K562 (cell line): ENCODE measurements at regions not wholly inside any gene's neighbourhood (a gene's known extent, or its start where the extent isn't known, plus 50 kb on each side); places are given as distances from the start of the nearest gene placed in this dataset.

Experiments
- ATAC-seq: fragments of 200-7000 bp; cut with Tn5 transposase; 3 replicates; pipeline ENCODE4 v1.9.1; 2020; ENCODE audit warnings: moderate library complexity
- BruUV-seq: library from RNA; stranded (reverse); fragments of 400-500 nt; replicated peaks from 2 replicates; lab custom pipeline; 2021; lab: Mats Ljungman, UMichigan
- CTCF ChIA-PET: fragments of 300-600 bp; formaldehyde crosslinking; extraction: SDS; loops from one replicate; lab custom pipeline; 2021; ENCODE audit warnings: low intra/inter-chr PET ratio; lab: Yijun Ruan, JAX
- POLR2A ChIA-PET: fragments of 300-600, 350-650 bp; sonication (Branson Sonifier 250); formaldehyde crosslinking; extraction: SDS; loops from one replicate; lab custom pipeline; 2021; ENCODE audit warnings: antibody characterized with exemption, inconsistent platforms; lab: Yijun Ruan, JAX
- DNase-seq, 4 experiments: peaks; one replicate each; pipeline versions ENCODE4 v3.0.0 to v3.0.0-alpha.2; 2011 to 2018; ENCODE audit warnings: low spot score in 3 of 4, mixed read lengths in 3 of 4; ENCODE audit errors: extremely low read depth in 1 of 4
- FAIRE-seq: peaks from 2 replicates; lab custom pipeline; 2011; peaks lifted over from hg19 to GRCh38; lab: Jason Lieb, UNC
- H2AFZ ChIP-seq: 2 replicates; pipeline ENCODE4 v1.6.0; 2011; ENCODE audit warnings: low read depth, low read length, control low read depth, inconsistent platforms
- H3K27ac ChIP-seq: fragments of 200-600 bp; 3 replicates; pipeline ENCODE4 v1.8.0; 2011; ENCODE audit warnings: low read depth, mild to moderate bottlenecking, control low read depth, inconsistent platforms, low read length, moderate library complexity, mixed read lengths; ENCODE audit errors: extremely low read depth
- H3K27me3 ChIP-seq, 2 experiments: fragments of 300-600 bp in 1 of 2; 2 replicates in 1 of 2; 3 replicates in 1 of 2; pipeline versions ENCODE4 v1.6.0 to v1.8.0; 2011; ENCODE audit warnings: inconsistent platforms in 2 of 2, low read length in 2 of 2, mild to moderate bottlenecking in 1 of 2, mixed read lengths in 1 of 2, moderate library complexity in 1 of 2; ENCODE audit not compliant: control insufficient read depth in 2 of 2, insufficient read depth in 2 of 2
- H3K36me3 ChIP-seq: fragments of 300-600 bp; 3 replicates; pipeline ENCODE4 v1.8.0; 2011; ENCODE audit warnings: mild to moderate bottlenecking, low read length, inconsistent platforms; ENCODE audit not compliant: control insufficient read depth, insufficient read depth
- H3K4me1 ChIP-seq, 2 experiments: fragments of 200-600 bp in 1 of 2; replicated peaks in 1 of 2; 2 replicates in 1 of 2; 3 replicates in 1 of 2; pipeline versions ENCODE4 v1.5.1 to v1.8.0; 2011; ENCODE audit warnings: inconsistent platforms in 2 of 2, low read length in 2 of 2, mild to moderate bottlenecking in 1 of 2, mixed read lengths in 1 of 2, moderate library complexity in 1 of 2; ENCODE audit not compliant: control insufficient read depth in 2 of 2, insufficient read depth in 2 of 2
- H3K4me2 ChIP-seq: 2 replicates; pipeline ENCODE4 v1.6.1; 2011; ENCODE audit warnings: low read length, control low read depth, inconsistent platforms, mixed read lengths; ENCODE audit not compliant: insufficient read depth
- H3K4me3 ChIP-seq: fragments of 200-600 bp; sonication (generic), shearing (Covaris generic); 2 replicates; pipeline ENCODE4 v1.5.1; 2016; ENCODE audit warnings: control low read depth, inconsistent platforms
- H3K79me2 ChIP-seq: fragments of 200-600 bp; 3 replicates; pipeline ENCODE4 v1.8.0; 2011; ENCODE audit warnings: low read length, inconsistent platforms; ENCODE audit not compliant: control insufficient read depth, insufficient read depth
- H3K9ac ChIP-seq, 2 experiments: 2 replicates each; pipeline versions ENCODE4 v1.6.0 to v1.6.1; 2011; ENCODE audit warnings: low read depth in 2 of 2, low read length in 2 of 2, control low read depth in 1 of 2, inconsistent platforms in 1 of 2, mild to moderate bottlenecking in 1 of 2, mixed read lengths in 1 of 2; ENCODE audit not compliant: insufficient read depth in 1 of 2
- H3K9me1 ChIP-seq: one replicate; pipeline ENCODE4 v1.6.0; 2011; ENCODE audit warnings: inconsistent platforms, mild to moderate bottlenecking, low read length, moderate library complexity; ENCODE audit not compliant: control insufficient read depth, insufficient read depth
- H3K9me3 ChIP-seq: replicated peaks from 2 replicates; pipeline ENCODE4 v1.5.1; 2011; ENCODE audit warnings: low read depth, low read length, inconsistent platforms; ENCODE audit not compliant: control insufficient read depth, insufficient read depth
- H4K20me1 ChIP-seq: replicated peaks from 2 replicates; pipeline ENCODE4 v1.6.1; 2011; ENCODE audit warnings: low read length, inconsistent platforms, mixed read lengths; ENCODE audit not compliant: control insufficient read depth, insufficient read depth
- CBFA2T2 ChIP-seq: fragments of 450-650 bp; conservative IDR thresholded peaks from 2 replicates; pipeline ENCODE4 v1.6.1; 2017; ENCODE audit warnings: mild to moderate bottlenecking
- E2F5 ChIP-seq: sonication (generic); formaldehyde crosslinking; IDR thresholded peaks from 2 replicates; pipeline ENCODE4 v1.8.0; 2022; ENCODE audit warnings: mild to moderate bottlenecking, missing genetic modification reagents
- HMG20B ChIP-seq: fragments of 250-450 bp; sonication (Bioruptor Pico); IDR thresholded peaks from 2 replicates; pipeline ENCODE4 v1.5.0; 2021; ENCODE audit warnings: mild to moderate bottlenecking
- HNRNPL ChIP-seq: fragments of 200-400 bp; formaldehyde crosslinking; IDR thresholded peaks from 2 replicates; pipeline ENCODE4 v1.6.1; 2017; ENCODE audit warnings: low read depth, mild to moderate bottlenecking, low read length
- NCOA4 ChIP-seq: fragments of 450-650 bp; IDR thresholded peaks from 2 replicates; pipeline ENCODE4 v1.6.1; 2018; ENCODE audit warnings: mild to moderate bottlenecking; ENCODE audit not compliant: partially characterized antibody
- NR1H2 ChIP-seq: sonication (generic); formaldehyde crosslinking; IDR thresholded peaks from 2 replicates; pipeline ENCODE4 v1.4.0; 2020; ENCODE audit warnings: mild to moderate bottlenecking, missing genetic modification reagents
- NR2F6 ChIP-seq: fragments of 450-650 bp; formaldehyde crosslinking; IDR thresholded peaks from 2 replicates; pipeline ENCODE4 v1.4.0; 2020; ENCODE audit warnings: mild to moderate bottlenecking
- PRMT5 ChIP-seq: sonication (generic); formaldehyde crosslinking; IDR thresholded peaks from 2 replicates; pipeline ENCODE4 v1.5.0; 2020; ENCODE audit warnings: missing genetic modification reagents
- SRSF9 ChIP-seq: fragments of 200-400 bp; formaldehyde crosslinking; IDR thresholded peaks from 2 replicates; pipeline ENCODE4 v1.6.1; 2017; ENCODE audit warnings: low read depth, low read length, borderline replicate concordance
- TFAP4 ChIP-seq: sonication (generic); formaldehyde crosslinking; IDR thresholded peaks from 2 replicates; pipeline ENCODE4 v1.8.0; 2022; ENCODE audit warnings: missing genetic modification reagents, mild to moderate bottlenecking, moderate library complexity, borderline replicate concordance
- ZFP1 ChIP-seq: fragments of 450-650 bp; formaldehyde crosslinking; IDR thresholded peaks from 2 replicates; pipeline ENCODE4 v1.4.0; 2020; ENCODE audit warnings: mild to moderate bottlenecking, mixed read lengths
- ZNF696 ChIP-seq: fragments of 250-450 bp; sonication (Bioruptor Pico); conservative IDR thresholded peaks from 2 replicates; pipeline ENCODE4 v1.4.0; 2020; ENCODE audit warnings: mild to moderate bottlenecking, moderate library complexity
- ZNF717 ChIP-seq: fragments of 250-450 bp; sonication (Bioruptor Pico); IDR thresholded peaks from 2 replicates; pipeline ENCODE4 v1.5.0; 2021
- in situ Hi-C: fragments of 300-500 bp; cut with MboI; formaldehyde crosslinking; loops from 4 replicates; pipeline ENCODE4 v1.15.0; 2018; ENCODE audit warnings: inconsistent platforms, mixed read lengths
- intact Hi-C: fragments of 100-400 bp; cut with micrococcal nuclease; formaldehyde crosslinking; loops from 2 replicates; pipeline ENCODE4 v1.14.2; 2022

GRCh38 chr4:81595287-81595686 is 123.6 kb upstream of the RASGEF1B start:
- in situ Hi-C loops: no loop called here
- no TSS peak for BruUV-seq

More at GRCh38 chr4:81595287-81595686, 123.6 kb upstream of the RASGEF1B start:
- TF ChIP-seq ZNF696 (CRISPR knock-in tag) (no peak), HMG20B (CRISPR knock-in tag) (no peak), CBFA2T2 (no peak), ZNF717 (CRISPR knock-in tag) (no peak), SRSF9 (no peak), NR1H2 (no peak), HNRNPL (no peak), PRMT5 (CRISPR knock-in tag) (no peak), TFAP4 (CRISPR knock-in tag) (no peak), ZFP1 (CRISPR knock-in tag) (no peak), NCOA4 (no peak), E2F5 (CRISPR knock-in tag) (no peak), NR2F6 (no peak)
- Histone ChIP-seq H3K79me2 (no peaks in the 10 kb centered on the region), H4K20me1 (no peaks in the 10 kb centered on the region), H3K4me1 (no peaks in the 10 kb centered on the region), H3K27ac (no peak overlapping the region), H3K9me3 (no peaks in the 10 kb centered on the region), H3K9ac (no peak overlapping the region), H3K4me2 (no peak overlapping the region), H3K36me3 (no peaks in the 10 kb centered on the region), H3K9me1 (no peaks in the 10 kb centered on the region), H3K4me3 (no peak overlapping the region), H2AFZ (no peak overlapping the region), H3K27me3 (0 out of 5 replicates have a peak, but pooled peaks cover 0 to under 1% of the 10 kb centered on the region in 2 experiments)
- intact Hi-C loops: no loop called here
- DNase-seq (no peak), FAIRE-seq (no peak), ATAC-seq (no peak)
- CTCF ChIA-PET: no interaction called here
- POLR2A ChIA-PET: no interaction called here
